K562 (cell line): ENCODE measurements at regions not wholly inside any gene's neighbourhood (a gene's known extent, or its start where the extent isn't known, plus 50 kb on each side); places are given as distances from the start of the nearest gene placed in this dataset.
A peak's percentile ranks its signal among the peaks of the same experiment; 100 is the strongest.

Experiments used
- CLOCK ChIP-seq: fragments of 250-450 bp; sonication (Bioruptor Pico); IDR thresholded peaks from 2 replicates; pipeline ENCODE4 v1.4.0; 2020; ENCODE audit warnings: mild to moderate bottlenecking, moderate library complexity, borderline replicate concordance
- EP300 ChIP-seq: IDR thresholded peaks from 2 replicates; pipeline ENCODE4 v1.6.1; 2012; ENCODE audit warnings: low read length, improper control_type of control experiment
- GATAD2B ChIP-seq: fragments of 450-650 bp; IDR thresholded peaks from 2 replicates; pipeline ENCODE4 v1.6.1; 2017; ENCODE audit warnings: mild to moderate bottlenecking, borderline replicate concordance
- KLF1 ChIP-seq: fragments of 450-650 bp; IDR thresholded peaks from 2 replicates; pipeline ENCODE4 v1.6.1; 2016; ENCODE audit warnings: missing genetic modification characterization, missing compliant biosample characterization
- MYC ChIP-seq, 2 experiments: fragments of 250-450 bp in 1 of 2; sonication (Bioruptor Pico) in 1 of 2; IDR thresholded peaks; 2 replicates each; pipeline versions ENCODE4 v1.5.1 to v1.6.1; 2012 to 2021; ENCODE audit warnings: low read depth in 2 of 2, borderline replicate concordance in 1 of 2, improper control_type of control experiment in 1 of 2, low read length in 1 of 2, mild to moderate bottlenecking in 1 of 2, moderate library complexity in 1 of 2
- SLC30A9 ChIP-seq: fragments of 250-450 bp; sonication (Bioruptor Pico); IDR thresholded peaks from 2 replicates; pipeline ENCODE4 v1.8.0; 2022; ENCODE audit warnings: mild to moderate bottlenecking, moderate library complexity
- TARDBP ChIP-seq: fragments of 450-650 bp; IDR thresholded peaks from 2 replicates; pipeline ENCODE4 v1.6.1; 2016
- U2AF2 ChIP-seq: fragments of 200-400 bp; formaldehyde crosslinking; optimal IDR thresholded peaks from 2 replicates; pipeline ENCODE3; 2017; ENCODE audit warnings: low read depth, mild to moderate bottlenecking, low read length
- ZBTB40 ChIP-seq, 2 experiments: fragments of 450-650 bp in 1 of 2; sonication (generic) in 1 of 2; formaldehyde crosslinking in 1 of 2; IDR thresholded peaks; 2 replicates each; pipeline versions ENCODE4 v1.7.1 to v1.9.0; 2016 to 2022; ENCODE audit warnings: inconsistent platforms in 1 of 2, mild to moderate bottlenecking in 1 of 2, missing genetic modification reagents in 1 of 2
- TF ChIP-seq, protein P1 (sequence below), 2 experiments: IDR thresholded peaks; 2 replicates each; pipeline ENCODE4 v1.6.1; 2012; ENCODE audit warnings: improper control_type of control experiment in 2 of 2, low read depth in 2 of 2, low read length in 2 of 2, borderline replicate concordance in 1 of 2
- TF ChIP-seq, protein P2 (sequence below): sonication (generic); formaldehyde crosslinking; IDR thresholded peaks from 2 replicates; pipeline ENCODE4 v1.9.0; 2022; ENCODE audit warnings: mild to moderate bottlenecking, missing genetic modification reagents

- TF ChIP-seq, protein P1, sequence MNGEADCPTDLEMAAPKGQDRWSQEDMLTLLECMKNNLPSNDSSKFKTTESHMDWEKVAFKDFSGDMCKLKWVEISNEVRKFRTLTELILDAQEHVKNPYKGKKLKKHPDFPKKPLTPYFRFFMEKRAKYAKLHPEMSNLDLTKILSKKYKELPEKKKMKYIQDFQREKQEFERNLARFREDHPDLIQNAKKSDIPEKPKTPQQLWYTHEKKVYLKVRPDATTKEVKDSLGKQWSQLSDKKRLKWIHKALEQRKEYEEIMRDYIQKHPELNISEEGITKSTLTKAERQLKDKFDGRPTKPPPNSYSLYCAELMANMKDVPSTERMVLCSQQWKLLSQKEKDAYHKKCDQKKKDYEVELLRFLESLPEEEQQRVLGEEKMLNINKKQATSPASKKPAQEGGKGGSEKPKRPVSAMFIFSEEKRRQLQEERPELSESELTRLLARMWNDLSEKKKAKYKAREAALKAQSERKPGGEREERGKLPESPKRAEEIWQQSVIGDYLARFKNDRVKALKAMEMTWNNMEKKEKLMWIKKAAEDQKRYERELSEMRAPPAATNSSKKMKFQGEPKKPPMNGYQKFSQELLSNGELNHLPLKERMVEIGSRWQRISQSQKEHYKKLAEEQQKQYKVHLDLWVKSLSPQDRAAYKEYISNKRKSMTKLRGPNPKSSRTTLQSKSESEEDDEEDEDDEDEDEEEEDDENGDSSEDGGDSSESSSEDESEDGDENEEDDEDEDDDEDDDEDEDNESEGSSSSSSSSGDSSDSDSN (IDR thresholded peaks at IDR 0.05; ENCODE audit: borderline replicate concordance in 1 of 2, low read depth in 2 of 2, low read length in 2 of 2) = no peak
- TF ChIP-seq TARDBP (no peak), KLF1 (no peak), GATAD2B (peak; percentile 50; the same call in 1 of the 2 replicates), MYC (IDR thresholded peaks at IDR 0.05; ENCODE audit: low read depth, low read length) (no peak), MYC (CRISPR knock-in tag; IDR thresholded peaks at IDR 0.05; ENCODE audit: borderline replicate concordance, low read depth) (no peak), U2AF2 (no peak), ZBTB40 (IDR thresholded peaks at IDR 0.05) (0 out of 2 replicates have a peak, but pooled peaks have one; percentile 28), ZBTB40 (CRISPR knock-in tag; IDR thresholded peaks at IDR 0.05) (no peak), EP300 (0 out of 2 replicates have a peak, but pooled peaks have one; percentile 5), SLC30A9 (no peak), CLOCK (CRISPR knock-in tag) (no peak)
- TF ChIP-seq, protein P2, sequence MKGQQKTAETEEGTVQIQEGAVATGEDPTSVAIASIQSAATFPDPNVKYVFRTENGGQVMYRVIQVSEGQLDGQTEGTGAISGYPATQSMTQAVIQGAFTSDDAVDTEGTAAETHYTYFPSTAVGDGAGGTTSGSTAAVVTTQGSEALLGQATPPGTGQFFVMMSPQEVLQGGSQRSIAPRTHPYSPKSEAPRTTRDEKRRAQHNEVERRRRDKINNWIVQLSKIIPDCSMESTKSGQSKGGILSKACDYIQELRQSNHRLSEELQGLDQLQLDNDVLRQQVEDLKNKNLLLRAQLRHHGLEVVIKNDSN = no peak
Observed at GRCh38 chr6:27078734-27079357, 168.7 kb upstream of the PRSS16 start (continued).
